Dermis blood vessel endothelial cell (primary cell): ENCODE measurements at regions not wholly inside any gene's neighbourhood (a gene's known extent, or its start where the extent isn't known, plus 50 kb on each side); places are given as distances from the start of the nearest gene placed in this dataset.
"Not testable (repeated sequence)": the region's sequence is repeated elsewhere in the genome, so short reads cannot be mapped to it uniquely, and the experiment has no call there.

Experiments
- DNase-seq: peaks from one replicate; pipeline ENCODE4 v3.0.0; 2010

DNA sequence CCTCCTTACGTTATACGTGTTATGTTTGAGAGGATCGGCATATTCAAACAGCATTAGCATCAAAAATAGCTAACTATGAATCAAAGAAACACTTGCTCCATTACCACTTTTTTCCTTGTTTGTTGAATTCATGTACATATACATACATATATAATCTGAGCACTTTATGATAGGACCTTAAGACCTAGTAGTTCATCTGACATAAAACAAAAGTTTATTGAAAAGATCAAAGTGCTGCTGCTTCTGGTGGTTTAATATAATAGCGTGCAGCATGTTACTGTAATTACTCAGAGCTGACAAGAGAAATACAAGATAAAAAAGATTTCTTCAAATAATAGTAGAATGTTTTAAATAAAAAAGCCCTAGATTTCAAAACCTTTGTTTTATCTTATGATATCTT lies 1850.9 kb upstream of the LRRTM1 start:
- no peak for DNase-seq

DNA sequence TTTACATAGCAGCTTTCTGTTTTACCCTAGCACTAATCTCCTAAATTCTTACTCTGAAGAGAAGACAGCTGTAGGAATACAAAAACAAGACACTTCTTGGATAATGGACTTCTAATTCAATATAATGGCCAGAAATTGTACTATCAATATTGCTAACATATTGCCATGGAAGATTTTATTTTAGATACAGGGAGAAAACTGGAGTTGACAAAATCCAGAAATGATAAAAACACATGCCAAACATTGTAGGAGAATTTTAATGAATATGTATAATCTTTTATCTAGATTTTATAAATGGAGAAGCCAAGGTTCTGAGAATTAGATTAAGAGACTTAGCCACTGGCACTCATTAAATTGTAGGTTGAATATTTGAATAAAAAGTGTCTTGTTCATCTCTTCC lies 1838.8 kb upstream of the LRRTM1 start:
- DNase-seq = no peak

DNA sequence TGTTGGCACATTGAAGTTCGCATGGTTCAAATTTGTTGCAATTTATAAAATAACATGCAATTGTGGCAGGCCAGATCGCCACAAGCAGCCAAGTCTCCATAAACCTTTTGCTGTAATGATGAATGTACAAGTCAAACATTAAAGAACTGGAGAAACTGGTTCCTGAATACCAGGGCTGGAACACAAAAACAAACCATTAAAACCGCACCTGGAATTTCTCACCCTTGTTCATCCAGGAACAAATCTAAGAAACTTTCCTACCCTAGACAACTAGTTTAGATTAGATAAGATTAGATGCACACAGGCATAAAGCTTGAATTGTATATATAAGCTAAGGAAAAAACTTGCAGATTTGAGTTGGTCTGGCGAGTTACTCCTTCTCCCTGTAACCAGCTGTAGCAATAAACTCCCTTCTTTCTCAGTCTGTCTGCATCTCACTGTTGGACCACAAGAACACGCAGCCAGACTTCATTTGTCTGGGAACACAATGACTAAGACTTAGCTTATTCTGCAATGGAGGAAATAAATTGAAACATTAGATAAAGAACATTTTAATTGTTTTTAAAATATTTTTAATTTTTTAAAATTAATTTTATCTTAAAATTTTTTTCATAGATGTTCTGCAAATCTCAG lies 1835.5 kb upstream of the LRRTM1 start:
- DNase-seq = no peak

DNA sequence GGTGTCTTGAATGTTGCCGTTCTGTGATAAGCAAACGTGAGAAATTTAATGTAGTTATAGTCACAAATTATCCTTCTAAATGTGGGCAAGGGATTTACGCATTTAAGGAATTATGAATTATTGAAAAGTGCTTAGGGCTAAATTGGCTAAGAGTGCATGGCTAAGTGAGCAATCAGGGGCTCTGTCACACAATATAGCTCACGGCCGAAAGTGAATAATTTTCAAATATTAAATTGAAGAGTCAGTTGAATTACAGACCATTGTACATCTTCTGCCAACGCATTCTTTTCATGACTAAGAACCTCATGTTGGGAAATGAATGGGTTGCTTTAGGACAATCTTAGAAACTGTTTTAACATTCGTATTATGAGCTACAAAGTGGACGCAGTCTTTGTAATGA lies 1832.9 kb upstream of the LRRTM1 start:
- no peak for DNase-seq

DNA sequence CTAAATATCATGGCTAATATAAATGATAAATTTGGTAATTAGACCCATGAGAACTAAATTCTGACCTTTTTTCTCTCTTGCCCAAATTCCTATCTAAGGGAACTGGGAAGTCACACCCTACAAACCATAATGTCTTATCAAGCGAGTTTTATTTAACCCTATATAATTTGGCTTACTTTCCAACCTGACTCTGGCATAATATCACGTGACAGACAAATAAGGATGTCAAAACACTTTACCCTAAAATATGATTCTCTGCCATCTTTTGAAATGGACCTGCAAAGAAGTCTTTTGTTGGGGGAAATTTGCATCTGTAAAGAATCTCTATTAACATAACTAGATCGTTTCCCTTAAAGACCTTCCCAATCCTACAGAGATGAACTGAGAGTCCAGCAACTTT lies 1823.5 kb upstream of the LRRTM1 start:
- no peak for DNase-seq

DNA sequence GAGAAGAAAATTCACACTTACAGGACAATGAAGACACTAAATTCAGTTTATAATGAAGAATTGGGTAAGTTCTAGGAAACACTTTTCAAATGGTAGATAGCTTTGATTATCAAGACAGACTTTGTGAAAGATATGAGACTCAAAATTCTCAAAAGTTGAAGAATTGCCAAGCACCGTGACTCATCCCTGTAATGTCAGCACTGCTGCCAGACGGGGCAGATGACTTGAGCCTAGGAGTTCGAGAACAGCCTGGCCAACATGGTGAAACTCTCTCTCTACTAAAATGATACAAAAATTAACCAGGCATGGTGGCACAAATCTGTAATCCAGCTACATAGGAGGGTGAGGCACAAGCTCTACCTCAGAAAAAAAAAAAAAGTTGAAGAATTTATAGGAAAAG lies 1820.1 kb upstream of the LRRTM1 start:
- no peak for DNase-seq

DNA sequence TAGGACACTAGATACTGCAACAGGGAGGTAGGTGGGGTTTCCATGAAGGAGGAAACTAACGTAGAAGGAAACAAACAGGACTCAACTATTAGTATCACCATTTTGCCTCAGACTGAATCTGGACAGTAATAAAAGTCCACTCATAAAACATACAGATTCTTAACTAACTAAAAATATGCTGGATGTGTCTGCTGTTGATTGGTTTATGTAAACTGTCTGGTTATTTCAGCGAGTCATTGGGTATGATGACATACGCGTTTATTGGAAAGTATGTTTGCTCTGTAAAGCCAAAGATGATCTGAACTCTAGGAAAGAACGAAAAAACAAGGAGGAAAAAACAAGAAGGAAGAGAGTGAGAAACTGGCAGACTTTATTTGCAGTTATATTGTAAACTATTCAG lies 1816.1 kb upstream of the LRRTM1 start:
- no peak for DNase-seq

DNA sequence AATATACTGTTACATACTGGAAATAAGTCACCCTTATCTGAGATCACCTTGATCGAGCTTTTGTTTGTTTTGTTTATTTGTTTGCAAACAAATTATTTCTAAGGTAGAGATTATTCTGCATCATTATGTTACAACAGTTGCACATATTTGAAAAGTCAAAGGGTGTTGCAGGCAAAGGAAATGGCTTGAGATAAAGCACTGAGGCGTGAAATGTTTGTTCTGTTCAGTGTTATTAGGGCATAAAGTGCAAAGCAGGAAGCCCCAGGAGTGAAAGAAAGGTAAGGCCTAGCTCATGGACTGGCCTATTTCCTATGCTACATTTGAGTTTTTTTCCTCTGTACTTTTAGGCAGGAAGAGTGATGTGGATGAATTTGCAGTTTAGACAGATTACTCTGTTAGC lies 1815.6 kb upstream of the LRRTM1 start:
- DNase-seq = no peak

DNA sequence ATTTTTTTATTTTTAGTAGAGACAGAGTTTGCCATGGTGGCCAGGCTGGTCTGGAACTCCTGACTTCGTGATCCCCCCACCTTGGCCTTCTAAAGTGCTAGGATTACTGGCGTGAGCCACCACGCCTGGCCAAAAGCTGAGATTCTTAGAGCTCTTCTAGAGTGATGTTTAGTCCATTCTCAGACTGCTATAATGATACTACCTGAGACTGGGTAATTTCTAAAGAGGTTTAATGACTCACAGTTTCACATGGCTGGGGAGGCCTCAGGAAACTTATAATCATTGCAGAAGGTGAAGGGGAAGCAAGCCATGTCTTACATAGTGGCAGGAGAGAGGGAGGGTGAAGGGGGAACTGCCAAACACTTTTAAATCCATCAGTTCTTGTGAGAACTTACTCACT lies 1804.9 kb upstream of the LRRTM1 start:
- no peak for DNase-seq

DNA sequence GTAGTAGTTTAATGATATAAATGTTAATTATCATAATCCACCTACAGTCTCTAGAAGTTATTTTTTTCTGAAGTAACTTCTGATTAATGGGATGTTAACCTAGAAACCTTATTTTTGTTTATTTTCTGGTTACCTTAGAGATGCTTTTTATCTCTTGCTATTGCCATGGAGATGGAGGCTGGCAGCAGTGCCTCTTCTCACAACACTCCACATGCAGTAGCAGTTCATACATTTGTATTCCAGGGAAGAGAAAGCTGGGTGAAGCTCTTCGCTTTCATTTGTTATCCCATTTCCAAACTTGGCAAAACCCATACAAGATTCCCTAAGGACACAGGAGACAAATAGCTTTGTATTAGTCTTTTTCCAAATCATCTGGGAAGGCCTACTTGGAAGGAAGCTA lies 1794.1 kb upstream of the LRRTM1 start:
- DNase-seq = no peak

DNA sequence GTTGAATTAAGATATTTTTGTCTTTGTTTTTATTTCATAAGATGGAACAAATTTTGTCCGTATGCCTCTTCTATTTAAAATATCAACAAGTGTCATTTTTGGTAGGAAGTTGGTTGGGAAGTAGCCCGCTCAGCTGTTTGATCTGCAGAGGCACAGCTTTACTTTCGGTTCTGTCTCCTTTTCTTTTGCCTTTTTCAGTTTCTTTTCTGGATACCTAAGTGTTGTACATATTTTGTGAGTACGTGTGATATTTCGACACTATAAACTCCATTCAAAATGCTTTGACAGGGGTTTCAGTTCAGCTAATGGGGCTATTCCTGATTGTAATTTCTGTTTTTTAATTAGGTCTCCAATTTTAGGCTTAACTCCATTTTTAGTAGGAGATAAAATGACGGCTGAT lies 1785.0 kb upstream of the LRRTM1 start:
- no peak for DNase-seq

DNA sequence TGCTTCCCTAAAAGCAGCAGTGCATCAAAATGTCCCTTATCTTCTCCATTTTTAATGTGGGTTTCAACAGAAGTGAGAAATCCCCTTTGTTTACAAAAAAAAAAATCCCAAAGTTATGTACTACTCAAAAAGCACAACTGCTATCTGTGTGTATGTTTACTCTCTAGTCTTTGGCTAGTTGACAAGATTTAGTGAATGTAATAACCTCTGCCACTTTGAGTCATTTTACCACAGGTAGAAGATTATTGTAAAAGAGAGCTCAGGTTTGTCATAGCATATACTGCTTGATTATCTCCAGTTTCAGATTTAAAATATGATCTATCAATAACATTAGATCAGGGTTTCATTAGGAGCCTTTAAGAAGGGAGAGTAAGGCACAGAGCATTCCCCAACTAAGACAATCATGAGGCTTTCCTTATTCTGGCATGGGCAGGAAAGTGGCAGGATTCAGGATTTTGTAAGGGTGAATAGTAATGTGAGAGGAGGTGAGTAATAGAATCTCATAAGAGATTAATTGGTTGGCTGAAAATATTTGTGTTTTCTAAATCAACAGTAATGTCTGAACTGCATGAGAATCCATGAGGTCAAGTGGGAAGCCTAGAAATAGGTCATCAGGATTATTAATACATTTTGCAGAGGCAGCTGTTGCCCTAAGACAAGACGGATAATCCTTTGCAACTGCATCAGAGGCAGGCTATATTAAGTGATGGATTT lies 1780.3 kb upstream of the LRRTM1 start:
- DNase-seq = no peak

DNA sequence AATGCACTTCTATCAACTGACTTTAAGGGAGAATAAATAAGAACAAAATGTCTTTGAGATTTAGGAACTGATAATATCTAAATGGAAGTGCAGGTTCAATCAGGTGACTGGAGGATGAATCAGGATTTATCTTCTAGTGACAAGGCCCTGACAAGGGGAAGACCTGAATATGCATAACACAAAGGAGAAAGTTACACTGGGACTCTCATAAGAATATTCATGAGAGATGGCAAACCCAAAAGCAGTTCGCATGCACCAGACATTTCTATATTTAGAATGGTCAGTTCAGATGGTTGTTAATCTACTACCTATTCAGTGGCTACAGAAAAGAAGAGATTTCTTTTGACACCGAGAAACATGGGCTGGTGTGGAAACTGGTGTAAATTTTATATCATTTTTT lies 1771.3 kb upstream of the LRRTM1 start:
- no peak for DNase-seq

DNA sequence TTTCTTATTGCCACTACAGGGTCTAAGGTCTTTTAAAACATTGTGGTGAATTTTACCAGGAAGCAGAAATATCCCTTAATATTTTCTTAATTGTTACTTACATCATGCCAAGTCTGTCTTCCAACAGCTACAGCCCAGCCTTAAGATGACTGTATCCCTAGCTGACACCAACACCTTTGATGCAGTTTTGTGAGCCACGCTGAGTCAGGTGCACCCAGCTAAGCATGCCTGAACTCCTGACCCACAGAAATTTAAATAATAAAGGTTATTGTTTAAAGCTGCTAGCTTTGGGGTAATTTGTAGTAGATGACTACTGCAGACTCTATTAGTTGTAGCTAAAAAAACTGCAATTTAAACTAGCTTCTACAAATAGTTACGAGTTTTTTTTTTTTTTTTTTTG lies 1757.9 kb upstream of the LRRTM1 start:
- DNase-seq = no peak

DNA sequence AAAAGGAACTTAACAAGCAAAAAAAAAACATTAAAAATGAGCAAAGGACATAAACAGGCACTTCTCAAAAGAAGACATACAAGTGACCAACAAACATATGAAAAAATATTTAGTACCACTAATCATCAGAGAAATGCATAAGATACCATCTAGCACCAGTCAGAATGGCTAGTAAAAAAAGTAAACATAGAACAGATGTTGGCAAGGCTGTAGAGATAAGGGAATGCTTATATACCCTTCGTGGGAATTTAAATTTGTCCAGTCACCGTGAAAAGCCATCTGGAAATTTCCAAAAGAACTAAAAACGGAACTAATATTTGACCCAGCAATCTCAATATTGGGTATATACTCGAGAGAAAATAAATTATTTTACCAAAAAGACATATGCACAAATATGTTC lies 1751.3 kb upstream of the LRRTM1 start:
- DNase-seq = no peak

DNA sequence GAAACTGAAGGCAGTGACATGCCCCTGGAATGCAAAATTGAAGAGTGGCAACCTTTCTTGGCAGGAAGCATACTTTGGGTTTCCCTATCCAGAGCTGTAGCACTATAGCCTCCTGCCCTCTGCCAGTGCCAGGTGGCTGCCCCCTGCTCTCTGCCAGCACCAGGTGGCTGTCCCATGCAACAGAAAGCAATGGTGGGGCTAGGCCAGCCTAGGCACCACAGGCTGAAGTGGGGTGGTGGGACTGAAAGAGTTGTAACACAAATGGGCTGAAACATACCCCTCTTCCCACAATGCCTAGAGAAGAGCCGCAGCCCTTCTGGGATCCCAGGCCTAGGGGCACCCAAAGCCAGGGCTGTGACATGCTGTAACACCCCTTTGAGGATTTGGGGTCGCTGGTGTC lies 1739.3 kb upstream of the LRRTM1 start:
- DNase-seq = no peak

DNA sequence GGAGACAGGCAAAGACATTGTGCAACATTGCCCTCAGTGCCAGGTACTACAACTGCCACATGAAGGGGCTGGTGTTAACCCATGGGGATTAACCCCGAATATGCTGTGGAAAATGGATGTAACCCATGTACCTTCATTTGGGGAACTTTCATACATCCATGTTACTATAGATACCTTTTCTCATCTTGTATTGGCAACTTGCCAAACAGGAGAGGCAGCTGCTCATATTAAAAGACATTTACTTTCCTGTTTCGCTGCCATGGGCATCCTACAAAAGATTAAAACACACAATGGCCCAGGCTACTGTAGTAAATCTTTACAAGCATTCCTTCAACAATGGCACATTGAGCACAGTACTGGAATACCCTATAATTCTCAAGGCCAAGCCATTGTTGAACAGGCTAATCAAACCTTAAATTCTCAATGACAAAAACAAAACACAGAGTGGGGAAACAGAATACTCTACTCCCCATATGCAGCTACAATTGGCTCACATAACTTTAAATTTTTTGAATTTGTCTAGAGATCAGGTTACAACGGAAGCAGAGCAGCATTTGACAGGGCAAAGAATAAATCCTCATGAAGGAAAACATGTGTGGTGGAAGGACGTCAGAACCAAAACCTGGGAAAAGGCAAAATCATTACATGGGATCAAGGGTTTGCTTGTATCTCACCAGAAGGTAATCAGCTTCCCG lies 1723.5 kb upstream of the LRRTM1 start:
- DNase-seq = no peak

DNA sequence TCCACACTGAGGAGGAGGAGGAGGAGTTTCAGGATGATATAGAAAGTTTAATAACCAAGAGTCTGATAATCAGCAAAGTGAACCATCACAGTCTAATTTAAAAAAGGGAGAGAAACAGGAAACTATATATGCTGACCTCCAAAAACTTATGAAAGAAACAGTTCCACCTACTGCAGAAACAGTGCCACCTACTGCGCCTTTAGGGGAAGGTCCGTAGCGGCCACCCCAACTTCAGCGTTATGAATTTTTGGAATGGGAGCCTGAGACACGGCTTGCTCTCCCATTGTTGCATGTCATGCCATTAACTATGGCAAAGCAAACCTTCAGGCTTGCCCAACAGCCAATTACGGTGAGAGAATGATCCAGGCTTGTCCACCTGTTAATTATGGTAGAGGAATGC lies 1719.2 kb upstream of the LRRTM1 start:
- DNase-seq = no peak

DNA sequence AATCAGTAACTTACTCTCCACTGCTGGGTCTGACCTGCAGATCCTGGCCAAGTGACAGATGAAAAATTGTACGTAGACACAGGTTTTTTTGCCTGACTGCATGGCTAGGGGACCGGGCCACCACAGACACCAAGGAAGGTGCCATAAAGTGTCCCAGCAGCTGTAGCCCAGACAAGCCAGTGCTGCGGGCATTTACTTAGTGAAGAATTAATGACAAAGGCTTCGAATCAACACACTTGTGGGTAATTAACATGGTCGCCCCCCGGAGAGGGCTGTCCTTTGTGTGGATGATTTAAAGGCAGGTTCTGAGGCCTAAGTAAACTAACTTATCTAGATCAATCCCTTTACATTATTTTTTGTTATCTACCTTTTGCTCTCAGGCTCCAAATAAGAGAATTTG lies 1709.1 kb upstream of the LRRTM1 start:
- no peak for DNase-seq

DNA sequence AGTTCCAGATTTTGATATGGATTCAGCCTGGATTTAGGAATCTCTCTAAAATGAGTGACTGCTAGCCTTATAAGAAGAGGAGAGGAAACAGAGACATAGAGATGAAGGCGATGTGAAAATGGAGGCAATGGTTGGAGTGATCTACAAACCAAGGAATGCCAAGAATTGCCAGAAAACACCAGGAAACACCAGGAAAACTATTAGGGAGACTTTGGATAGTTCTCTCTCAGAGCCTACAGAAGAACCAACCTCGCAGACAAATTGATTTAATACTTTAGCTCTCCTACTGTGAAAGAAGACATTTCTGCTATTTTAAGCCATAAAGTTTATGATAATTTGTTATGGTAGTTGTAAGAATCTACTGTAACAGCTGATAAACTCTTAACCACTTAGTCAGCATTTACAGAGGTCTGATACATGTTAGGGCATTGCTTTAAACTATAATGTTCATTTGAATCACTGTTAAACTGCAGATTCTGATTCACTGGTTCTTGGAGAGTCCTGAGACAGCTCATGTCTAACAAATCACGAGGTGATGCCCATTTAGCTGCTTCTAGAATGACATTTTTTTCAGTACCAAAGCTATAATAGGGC lies 1702.6 kb upstream of the LRRTM1 start:
- DNase-seq = no peak

DNA sequence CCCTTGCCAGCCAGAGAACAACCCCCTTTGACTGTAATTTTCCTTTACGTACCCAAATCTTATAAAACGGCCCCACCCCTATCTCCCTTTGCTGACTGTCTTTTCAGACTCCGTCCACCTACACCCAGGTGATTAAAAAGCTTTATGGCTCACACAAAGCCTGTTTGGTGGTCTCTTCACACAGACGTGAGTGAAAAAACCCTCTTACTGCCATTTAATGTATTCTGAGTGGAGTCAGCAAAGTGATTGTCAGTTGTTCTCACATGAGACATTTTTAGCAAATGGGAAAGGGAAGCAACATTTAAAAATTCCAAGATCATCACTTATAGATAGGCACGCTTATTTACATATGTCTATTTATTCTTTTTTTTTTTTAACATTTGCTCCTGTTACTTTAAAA lies 1701.3 kb upstream of the LRRTM1 start:
- not testable (repeated sequence) for DNase-seq

DNA sequence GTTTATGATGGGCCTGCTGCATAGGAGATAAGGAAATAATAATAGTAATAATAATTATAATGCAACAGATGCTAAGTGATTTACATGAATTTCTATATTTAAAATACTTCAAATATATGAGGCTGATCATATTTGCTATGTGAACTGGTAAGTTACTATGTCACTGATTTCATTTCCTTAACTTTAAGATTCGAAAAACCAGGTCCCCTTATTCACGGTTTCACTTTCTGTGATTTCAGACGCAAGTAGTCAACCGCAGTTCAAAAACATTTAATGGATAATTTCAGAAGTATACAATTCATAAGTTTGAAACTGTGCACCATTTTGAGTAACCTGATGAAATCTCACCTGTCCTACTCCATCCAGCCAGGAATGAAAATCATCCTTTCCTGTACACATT lies 1697.1 kb upstream of the LRRTM1 start:
- no peak for DNase-seq

DNA sequence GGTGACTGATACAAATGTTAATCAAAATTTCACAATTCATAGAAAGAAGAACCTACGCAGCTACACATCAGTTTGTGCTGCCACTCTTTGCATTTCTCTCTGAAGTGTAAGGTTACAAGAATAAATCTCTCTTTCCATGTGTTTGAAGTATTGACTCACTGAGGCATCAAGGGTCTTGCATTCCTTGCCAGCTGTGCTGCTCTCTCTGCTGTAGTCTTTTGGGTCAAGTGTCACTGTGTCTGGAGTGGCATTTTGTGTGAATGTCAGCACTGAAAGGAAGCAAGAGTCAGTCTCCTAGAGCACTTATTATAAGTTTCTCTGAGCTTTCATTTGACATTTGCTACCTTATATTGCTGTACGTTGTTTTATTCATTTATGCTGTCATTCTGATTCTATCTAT lies 1696.1 kb upstream of the LRRTM1 start:
- DNase-seq = no peak

DNA sequence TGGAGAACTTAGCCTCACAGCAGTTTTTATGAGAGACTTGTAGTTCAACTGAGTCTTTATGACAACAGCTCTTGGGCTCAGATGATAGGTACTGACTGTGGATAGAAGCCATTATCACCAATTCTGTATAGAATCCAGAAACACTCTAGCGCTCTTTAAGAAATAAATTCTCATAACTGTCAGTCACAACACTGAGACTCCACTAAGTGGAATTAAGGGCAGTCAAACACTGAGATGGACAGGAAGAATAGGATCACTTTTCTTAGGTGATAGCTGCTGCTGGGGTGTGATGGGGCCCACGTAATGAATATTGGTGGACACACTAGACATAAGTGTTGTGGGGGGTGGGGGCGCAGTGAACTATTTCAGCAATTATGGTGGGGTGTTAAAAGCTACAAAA lies 1691.8 kb upstream of the LRRTM1 start:
- DNase-seq = no peak
